ENCODE measurements at regions not wholly inside any gene's neighbourhood (a gene's known extent, or its start where the extent isn't known, plus 50 kb on each side); places are given as distances from the start of the nearest gene placed in this dataset.

DNA sequence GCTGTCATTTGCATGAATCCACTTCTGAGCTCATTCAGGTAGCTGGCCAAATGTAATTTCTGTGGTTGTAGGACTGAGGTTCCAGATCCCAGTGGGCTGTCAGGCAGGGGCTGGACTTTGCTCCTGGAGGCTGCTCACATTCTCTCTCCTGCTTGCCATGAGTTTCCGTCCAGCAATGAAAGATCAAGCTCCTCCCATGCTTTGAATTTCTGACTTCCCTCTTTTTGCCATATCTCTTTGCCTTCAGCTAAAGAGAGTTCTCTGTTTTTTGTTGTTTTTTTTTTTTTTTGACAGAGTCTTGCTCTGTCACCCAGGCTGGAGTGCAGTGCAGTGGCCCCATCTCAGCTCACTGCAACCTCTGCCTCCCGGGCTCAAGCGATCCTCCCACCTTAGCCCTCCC lies 76.9 kb downstream of the ING1 start:
- Histone ChIP-seq H3K4me1 (ENCODE audit: control insufficient read depth in 2 of 2, insufficient read depth in 2 of 2, low read length in 2 of 2) (no peaks in the 10 kb centered on the region), H3K9me3 (ENCODE audit: control insufficient read depth in 2 of 2, low read length in 2 of 2) (peaks cover 0 to 2% of the 10 kb centered on the region in 2 donors), H3K9ac (ENCODE audit: low read depth in 1 of 2, low read length in 2 of 2) (no peak overlapping the region), H3K27me3 (ENCODE audit: control insufficient read depth in 2 of 2, insufficient read depth in 2 of 2, low read length in 2 of 2) (no peaks in the 10 kb centered on the region), H3K4me3 (ENCODE audit: low read length in 2 of 2) (no peak overlapping the region), H3K27ac (ENCODE audit: low read depth in 2 of 2, low read length in 2 of 2) (no peak overlapping the region), H3K36me3 (ENCODE audit: control insufficient read depth in 2 of 2, insufficient read depth in 2 of 2, low read length in 2 of 2) (no peaks in the 10 kb centered on the region)

GRCh38 chr13:110794209-110794608 lies 80.7 kb downstream of the ING1 start:
- Histone ChIP-seq H3K9ac (ENCODE audit: low read depth in 1 of 2, low read length in 2 of 2) (no peak overlapping the region), H3K4me1 (ENCODE audit: control insufficient read depth in 2 of 2, insufficient read depth in 2 of 2, low read length in 2 of 2) (no peaks in the 10 kb centered on the region), H3K27ac (ENCODE audit: low read depth in 2 of 2, low read length in 2 of 2) (no peak overlapping the region), H3K36me3 (ENCODE audit: control insufficient read depth in 2 of 2, insufficient read depth in 2 of 2, low read length in 2 of 2) (no peaks in the 10 kb centered on the region), H3K9me3 (ENCODE audit: control insufficient read depth in 2 of 2, low read length in 2 of 2) (peaks cover 0 to 2% of the 10 kb centered on the region in 2 donors), H3K4me3 (ENCODE audit: low read length in 2 of 2) (no peak overlapping the region), H3K27me3 (ENCODE audit: control insufficient read depth in 2 of 2, insufficient read depth in 2 of 2, low read length in 2 of 2) (peaks cover 0 to 6% of the 10 kb centered on the region in 2 donors)

DNA sequence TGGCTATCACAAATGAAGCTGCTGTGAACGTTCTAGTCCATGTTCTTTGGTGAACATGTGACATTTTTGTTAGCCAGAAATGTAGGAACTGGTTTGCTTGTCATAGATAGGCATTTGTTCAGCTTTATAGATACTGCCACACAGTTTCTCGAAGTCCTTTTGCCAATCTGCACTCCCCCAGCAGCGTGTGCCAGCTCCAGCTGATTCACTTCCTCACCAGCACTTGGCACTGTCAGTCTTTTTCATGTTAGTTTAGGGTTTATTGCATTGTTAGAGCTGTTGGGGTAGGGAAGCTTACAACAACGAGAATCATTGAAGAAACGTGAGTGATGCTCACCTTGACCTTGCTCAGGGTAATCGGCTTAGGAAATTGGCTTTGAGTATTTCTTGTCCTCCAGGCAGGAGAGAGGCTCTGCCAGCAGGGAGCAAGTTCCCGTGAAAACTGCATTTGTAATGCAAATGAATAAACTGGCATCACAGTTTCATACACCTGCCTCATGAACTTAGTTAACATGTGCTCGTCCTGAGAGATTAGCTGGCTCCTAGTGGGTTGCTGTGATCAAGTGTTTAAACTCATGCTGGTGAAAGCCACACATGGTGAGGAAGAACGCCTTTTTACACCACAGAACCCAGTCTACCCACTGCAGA lies 83.9 kb downstream of the ING1 start:
- Histone ChIP-seq H3K9me3 (ENCODE audit: control insufficient read depth in 2 of 2, low read length in 2 of 2) (peaks cover 0 to 2% of the 10 kb centered on the region in 2 donors), H3K36me3 (ENCODE audit: control insufficient read depth in 2 of 2, insufficient read depth in 2 of 2, low read length in 2 of 2) (no peaks in the 10 kb centered on the region), H3K4me3 (ENCODE audit: low read length in 2 of 2) (no peak overlapping the region), H3K9ac (ENCODE audit: low read depth in 1 of 2, low read length in 2 of 2) (no peak overlapping the region), H3K27me3 (ENCODE audit: control insufficient read depth in 2 of 2, insufficient read depth in 2 of 2, low read length in 2 of 2) (peaks cover 0 to 7% of the 10 kb centered on the region in 2 donors), H3K27ac (ENCODE audit: low read depth in 2 of 2, low read length in 2 of 2) (no peak overlapping the region), H3K4me1 (ENCODE audit: control insufficient read depth in 2 of 2, insufficient read depth in 2 of 2, low read length in 2 of 2) (no peaks in the 10 kb centered on the region)

DNA sequence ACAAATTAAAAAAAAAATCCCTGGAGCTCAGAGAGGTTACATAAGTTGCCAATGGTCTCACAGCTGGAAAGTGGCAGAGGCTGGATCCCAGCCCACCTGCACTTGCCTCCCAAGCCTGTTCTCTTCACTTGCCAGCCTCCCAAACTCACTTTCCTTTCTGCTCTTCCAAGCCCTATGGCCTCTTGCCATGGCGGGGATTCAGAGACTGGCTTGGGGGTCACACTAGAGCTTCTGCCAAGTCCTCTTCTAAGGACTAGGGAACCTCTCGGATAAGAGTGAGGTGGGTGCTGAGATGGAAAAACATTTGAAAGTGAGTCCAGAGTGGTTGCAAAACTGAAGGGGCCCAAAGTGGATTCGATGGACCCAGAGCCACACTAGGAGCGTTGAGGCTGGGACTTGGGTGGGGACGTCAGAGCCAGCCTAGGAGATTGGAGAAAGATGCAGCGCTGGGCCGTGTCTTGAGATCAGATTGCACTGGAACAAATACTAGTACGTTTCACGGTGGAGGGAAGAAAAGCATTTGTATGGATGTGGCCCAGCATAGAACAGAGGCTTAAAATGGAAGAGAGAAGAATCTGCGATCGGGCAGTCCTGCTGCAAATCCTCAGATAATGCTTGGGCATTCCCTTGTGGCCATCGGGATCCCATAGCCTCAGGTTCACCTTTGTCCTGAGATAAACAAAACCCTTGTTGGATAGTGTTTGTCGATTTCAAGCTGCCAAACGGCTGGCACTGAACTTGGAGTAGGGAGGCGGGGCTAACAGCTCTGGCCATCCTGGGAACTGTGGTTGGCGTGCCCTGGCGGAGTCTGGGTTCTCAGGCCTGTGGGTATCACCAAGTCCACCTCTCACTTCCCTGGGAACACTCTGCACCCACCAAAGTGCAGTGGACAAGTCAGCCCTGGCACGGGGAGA lies 84.8 kb downstream of the ING1 start:
- no peaks in the 10 kb centered on the region for H3K36me3 ChIP-seq (ENCODE audit: control insufficient read depth in 2 of 2, insufficient read depth in 2 of 2, low read length in 2 of 2)
- H3K4me3 ChIP-seq (ENCODE audit: low read length in 2 of 2), result no peak overlapping the region

GRCh38 chr13:110799246-110800236 lies 86.0 kb downstream of the ING1 start:
- Histone ChIP-seq H3K9ac (ENCODE audit: low read depth in 1 of 2, low read length in 2 of 2) (peak overlapping the region in 1 of 2 donors; percentile 21), H3K27ac (ENCODE audit: low read depth in 2 of 2, low read length in 2 of 2) (peak overlapping the region; percentile 15 to 50), H3K4me3 (ENCODE audit: low read length in 2 of 2) (peak overlapping the region; percentile 7 to 35)

More for the DNA sequence above, 84.8 kb downstream of the ING1 start:
- H3K4me1 ChIP-seq (ENCODE audit: control insufficient read depth in 2 of 2, insufficient read depth in 2 of 2, low read length in 2 of 2), result no peaks in the 10 kb centered on the region
- H3K27ac ChIP-seq (ENCODE audit: low read depth in 2 of 2, low read length in 2 of 2), result no peak overlapping the region
- H3K9ac ChIP-seq (ENCODE audit: low read depth in 1 of 2, low read length in 2 of 2), result no peak overlapping the region
- no peaks in the 10 kb centered on the region for H3K9me3 ChIP-seq (ENCODE audit: control insufficient read depth in 2 of 2, low read length in 2 of 2)
- H3K27me3 ChIP-seq (ENCODE audit: control insufficient read depth in 2 of 2, insufficient read depth in 2 of 2, low read length in 2 of 2), result peaks cover 0 to 7% of the 10 kb centered on the region in 2 donors

DNA sequence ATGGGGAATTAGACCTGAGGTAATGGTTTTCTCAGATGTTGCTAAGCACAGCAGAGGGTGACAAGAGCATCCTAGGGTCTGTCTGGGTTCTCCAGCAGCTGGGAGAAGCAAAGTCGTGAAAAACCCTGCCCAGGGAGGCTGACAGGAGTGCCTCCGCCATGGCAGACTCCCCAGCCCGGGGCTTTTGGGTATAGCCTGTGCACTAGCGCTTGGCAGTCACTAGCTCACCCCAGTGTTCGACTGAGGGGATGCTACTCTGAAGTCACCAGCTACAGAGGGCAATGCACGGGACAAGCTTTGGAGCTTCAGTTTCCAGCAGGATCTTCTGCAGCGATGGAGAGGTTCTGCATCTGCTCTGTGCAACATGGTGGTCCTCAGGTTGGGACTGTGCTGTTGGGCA lies 87.5 kb downstream of the ING1 start:
- H3K4me3 ChIP-seq (ENCODE audit: low read length in 2 of 2), result no peak overlapping the region
- H3K36me3 ChIP-seq (ENCODE audit: control insufficient read depth in 2 of 2, insufficient read depth in 2 of 2, low read length in 2 of 2), result no peaks in the 10 kb centered on the region
- no peak overlapping the region for H3K9ac ChIP-seq (ENCODE audit: low read depth in 1 of 2, low read length in 2 of 2)
- peaks cover 0 to 7% of the 10 kb centered on the region in 2 donors for H3K27me3 ChIP-seq (ENCODE audit: control insufficient read depth in 2 of 2, insufficient read depth in 2 of 2, low read length in 2 of 2)
- H3K27ac ChIP-seq (ENCODE audit: low read depth in 2 of 2, low read length in 2 of 2), result no peak overlapping the region
- no peaks in the 10 kb centered on the region for H3K9me3 ChIP-seq (ENCODE audit: control insufficient read depth in 2 of 2, low read length in 2 of 2)
- no peaks in the 10 kb centered on the region for H3K4me1 ChIP-seq (ENCODE audit: control insufficient read depth in 2 of 2, insufficient read depth in 2 of 2, low read length in 2 of 2)

More at GRCh38 chr13:110799246-110800236, 86.0 kb downstream of the ING1 start:
- no peaks in the 10 kb centered on the region for H3K36me3 ChIP-seq (ENCODE audit: control insufficient read depth in 2 of 2, insufficient read depth in 2 of 2, low read length in 2 of 2)
- H3K4me1 ChIP-seq (ENCODE audit: control insufficient read depth in 2 of 2, insufficient read depth in 2 of 2, low read length in 2 of 2), result no peaks in the 10 kb centered on the region
- H3K9me3 ChIP-seq (ENCODE audit: control insufficient read depth in 2 of 2, low read length in 2 of 2), result no peaks in the 10 kb centered on the region
- H3K27me3 ChIP-seq (ENCODE audit: control insufficient read depth in 2 of 2, insufficient read depth in 2 of 2, low read length in 2 of 2), result peaks cover 0 to 7% of the 10 kb centered on the region in 2 donors

GRCh38 chr13:110802260-110802659 lies 88.8 kb downstream of the ING1 start:
- Histone ChIP-seq H3K4me3 (ENCODE audit: low read length in 2 of 2) (no peak overlapping the region), H3K9ac (ENCODE audit: low read depth in 1 of 2, low read length in 2 of 2) (no peak overlapping the region), H3K36me3 (ENCODE audit: control insufficient read depth in 2 of 2, insufficient read depth in 2 of 2, low read length in 2 of 2) (no peaks in the 10 kb centered on the region), H3K9me3 (ENCODE audit: control insufficient read depth in 2 of 2, low read length in 2 of 2) (no peaks in the 10 kb centered on the region), H3K27me3 (ENCODE audit: control insufficient read depth in 2 of 2, insufficient read depth in 2 of 2, low read length in 2 of 2) (peaks cover 0 to 7% of the 10 kb centered on the region in 2 donors), H3K27ac (ENCODE audit: low read depth in 2 of 2, low read length in 2 of 2) (no peak overlapping the region), H3K4me1 (ENCODE audit: control insufficient read depth in 2 of 2, insufficient read depth in 2 of 2, low read length in 2 of 2) (no peaks in the 10 kb centered on the region)

DNA sequence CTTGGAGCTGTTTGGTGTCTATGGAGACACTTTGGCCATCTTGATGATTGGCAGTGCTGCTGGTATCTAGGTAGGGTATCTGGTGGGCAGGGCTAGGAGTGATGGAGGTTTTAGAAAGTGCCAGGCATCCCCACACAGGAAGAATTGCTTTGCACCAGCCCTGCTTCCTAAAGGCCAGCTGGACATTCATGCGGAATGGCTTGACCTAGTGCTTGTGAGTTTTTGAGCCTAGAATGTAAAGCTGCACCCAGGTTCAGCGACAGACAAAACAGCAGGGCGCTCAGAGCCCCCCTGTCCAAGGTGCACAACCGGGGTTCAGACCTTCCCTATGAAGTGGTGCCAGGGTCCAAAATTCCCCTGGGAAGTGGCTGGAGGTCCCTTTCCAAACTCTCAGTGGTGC lies 93.1 kb downstream of the ING1 start:
- no peaks in the 10 kb centered on the region for H3K4me1 ChIP-seq (ENCODE audit: control insufficient read depth in 2 of 2, insufficient read depth in 2 of 2, low read length in 2 of 2)
- H3K27me3 ChIP-seq (ENCODE audit: control insufficient read depth in 2 of 2, insufficient read depth in 2 of 2, low read length in 2 of 2), result peaks cover 0 to 17% of the 10 kb centered on the region in 2 donors
- H3K27ac ChIP-seq (ENCODE audit: low read depth in 2 of 2, low read length in 2 of 2), result no peak overlapping the region
- no peaks in the 10 kb centered on the region for H3K9me3 ChIP-seq (ENCODE audit: control insufficient read depth in 2 of 2, low read length in 2 of 2)
- no peak overlapping the region for H3K9ac ChIP-seq (ENCODE audit: low read depth in 1 of 2, low read length in 2 of 2)
- H3K4me3 ChIP-seq (ENCODE audit: low read length in 2 of 2), result no peak overlapping the region
- H3K36me3 ChIP-seq (ENCODE audit: control insufficient read depth in 2 of 2, insufficient read depth in 2 of 2, low read length in 2 of 2), result no peaks in the 10 kb centered on the region

DNA sequence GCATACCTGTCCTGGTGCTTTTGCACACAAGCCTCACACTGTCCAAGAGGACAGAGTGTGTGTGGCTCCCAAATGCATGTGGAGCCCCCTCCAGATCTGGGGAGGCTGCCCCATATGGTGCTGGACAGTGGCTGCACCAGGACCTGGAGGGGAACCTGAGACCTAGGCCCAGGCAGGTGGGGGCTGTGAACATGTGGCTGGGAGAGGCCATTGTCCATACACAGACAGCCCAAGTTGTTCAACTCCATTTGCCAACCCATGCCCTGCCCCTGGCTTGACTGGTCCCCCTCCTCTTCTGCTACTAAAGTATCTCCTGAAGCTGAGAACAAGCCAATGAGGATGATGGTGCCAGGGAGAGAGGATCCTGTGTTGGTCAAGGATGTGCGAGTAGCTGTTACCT lies 94.0 kb downstream of the ING1 start:
- Histone ChIP-seq H3K4me1 (ENCODE audit: control insufficient read depth in 2 of 2, insufficient read depth in 2 of 2, low read length in 2 of 2) (no peaks in the 10 kb centered on the region), H3K27me3 (ENCODE audit: control insufficient read depth in 2 of 2, insufficient read depth in 2 of 2, low read length in 2 of 2) (peaks cover 0 to 19% of the 10 kb centered on the region in 2 donors), H3K4me3 (ENCODE audit: low read length in 2 of 2) (no peak overlapping the region), H3K9ac (ENCODE audit: low read depth in 1 of 2, low read length in 2 of 2) (no peak overlapping the region), H3K36me3 (ENCODE audit: control insufficient read depth in 2 of 2, insufficient read depth in 2 of 2, low read length in 2 of 2) (no peaks in the 10 kb centered on the region), H3K27ac (ENCODE audit: low read depth in 2 of 2, low read length in 2 of 2) (no peak overlapping the region), H3K9me3 (ENCODE audit: control insufficient read depth in 2 of 2, low read length in 2 of 2) (no peaks in the 10 kb centered on the region)
